NCI-H460 (cell line): ENCODE measurements at regions not wholly inside any gene's neighbourhood (a gene's known extent, or its start where the extent isn't known, plus 50 kb on each side); places are given as distances from the start of the nearest gene placed in this dataset.

Experiments used
- DNase-seq: peaks from one replicate; pipeline ENCODE4 v3.0.0-alpha.2; 2016; ENCODE audit warnings: low read depth; ENCODE audit errors: extremely low read depth

GRCh38 chr18:40993363-40993762 is 961.7 kb upstream of the PIK3C3 start:
- no peak for DNase-seq

GRCh38 chr18:40987581-40987980 is 967.5 kb upstream of the PIK3C3 start:
- DNase-seq, result no peak

GRCh38 chr18:40985436-40985835 is 969.6 kb upstream of the PIK3C3 start:
- no peak for DNase-seq

GRCh38 chr18:40984856-40985255 is 970.2 kb upstream of the PIK3C3 start:
- peak; percentile 14 for DNase-seq

- no peak for DNase-seq
Observed at GRCh38 chr18:40983835-40984234, 971.2 kb upstream of the PIK3C3 start.

GRCh38 chr18:40980171-40980570 is 974.9 kb upstream of the PIK3C3 start:
- DNase-seq, result no peak

- no peak for DNase-seq
Observed at GRCh38 chr18:40976050-40976449, 979.0 kb upstream of the PIK3C3 start.

GRCh38 chr18:40974448-40974847 is 980.6 kb upstream of the PIK3C3 start:
- DNase-seq, result no peak

GRCh38 chr18:40962784-40963183 is 992.2 kb upstream of the PIK3C3 start:
- DNase-seq, result no peak

GRCh38 chr18:40957533-40958070 is 997.4 kb upstream of the PIK3C3 start:
- no peak for DNase-seq

- no peak for DNase-seq
Observed at GRCh38 chr18:40956213-40956612, 998.8 kb upstream of the PIK3C3 start.

GRCh38 chr18:40955351-40955750 is 999.7 kb upstream of the PIK3C3 start:
- no peak for DNase-seq

GRCh38 chr18:40949114-40949950 is 1005.7 kb upstream of the PIK3C3 start:
- no peak for DNase-seq

GRCh38 chr18:40944576-40944975 is 1010.5 kb upstream of the PIK3C3 start:
- no peak for DNase-seq

- DNase-seq, result no peak
Observed at GRCh38 chr18:40939656-40940515, 1015.1 kb upstream of the PIK3C3 start.

GRCh38 chr18:40938615-40939014 is 1016.4 kb upstream of the PIK3C3 start:
- no peak for DNase-seq

- DNase-seq, result no peak
Observed at GRCh38 chr18:40937386-40937785, 1017.6 kb upstream of the PIK3C3 start.

GRCh38 chr18:40935423-40935822 is 1019.6 kb upstream of the PIK3C3 start:
- peak; percentile 15 for DNase-seq

GRCh38 chr18:40932862-40933261 is 1022.2 kb upstream of the PIK3C3 start:
- no peak for DNase-seq

- no peak for DNase-seq
Observed at GRCh38 chr18:40930211-40930882, 1024.7 kb upstream of the PIK3C3 start.

GRCh38 chr18:40929399-40929798 is 1025.6 kb upstream of the PIK3C3 start:
- DNase-seq, result no peak
